ENCODE measurements at regions not wholly inside any gene's neighbourhood (a gene's known extent, or its start where the extent isn't known, plus 50 kb on each side); places are given as distances from the start of the nearest gene placed in this dataset.
A peak's percentile ranks its signal among the peaks of the same experiment; 100 is the strongest.

DNA sequence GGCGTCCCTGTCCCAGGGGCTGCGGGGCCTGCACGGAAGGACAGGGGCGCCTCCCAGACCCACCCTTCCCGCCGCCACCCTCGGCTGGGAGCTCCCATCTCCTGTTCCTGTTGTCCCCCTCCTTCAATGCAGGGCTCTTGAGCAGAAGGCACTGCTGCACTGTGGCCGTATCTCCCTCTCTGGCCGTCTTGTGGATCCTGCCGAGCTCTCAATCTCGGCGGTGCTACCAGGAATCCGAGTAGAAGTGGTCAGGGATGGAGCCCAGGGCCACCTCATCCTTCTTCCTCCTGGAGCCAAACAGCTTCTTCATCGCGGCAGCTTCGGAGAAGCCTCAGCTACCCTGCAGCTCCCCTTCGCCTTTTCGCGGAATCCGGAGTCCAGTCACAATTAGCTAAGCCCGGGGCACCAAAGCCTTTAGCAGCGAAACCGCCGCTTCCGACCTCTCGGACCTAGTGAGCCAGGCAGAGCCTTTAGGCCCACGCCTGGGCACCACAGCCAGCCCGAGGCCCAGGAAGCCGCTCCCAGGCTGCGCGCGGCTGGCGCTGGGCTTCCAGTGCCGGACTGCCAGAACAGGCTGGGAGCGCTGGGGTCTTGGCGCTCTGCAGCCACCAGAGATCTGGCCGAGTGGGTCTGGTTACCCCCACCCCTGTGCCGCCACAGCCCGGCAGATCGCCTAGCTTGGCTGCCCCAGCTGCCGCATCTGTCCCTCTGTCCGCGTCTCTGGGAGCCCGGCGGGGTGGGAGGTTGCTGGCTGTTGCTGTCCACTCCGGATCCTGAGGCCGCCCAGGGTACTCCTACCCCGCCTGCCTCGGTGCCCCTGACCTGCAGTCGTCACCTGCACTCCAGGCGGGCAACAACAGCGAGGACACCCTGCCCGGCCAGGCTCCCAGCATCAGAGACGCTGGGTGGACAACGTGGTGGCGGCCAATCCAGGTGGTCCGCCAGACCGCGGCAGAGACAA lies 69.1 kb downstream of the ASCL4 start:
- H2AK5ac ChIP-seq (ENCODE audit: low read length) = no peak overlapping the region
- H3K4ac ChIP-seq (ENCODE audit: low read depth, low read length) = no peak overlapping the region
- DNase-seq = no peak
- no peak overlapping the region for H3K27ac ChIP-seq (ENCODE audit: low read depth, low read length)
- no peak overlapping the region for H3K14ac ChIP-seq (ENCODE audit: low read length)
- no peak overlapping the region for H2BK12ac ChIP-seq (ENCODE audit: low read length)
- no peaks in the 10 kb centered on the region for H3K79me1 ChIP-seq (ENCODE audit: low read length)
- no peak overlapping the region for H3K9ac ChIP-seq (ENCODE audit: low read length)
- H3K36me3 ChIP-seq (ENCODE audit: control insufficient read depth in 1 of 2, insufficient read depth in 2 of 2, low read length in 2 of 2) = no peaks in the 10 kb centered on the region
- no peak overlapping the region for H4K91ac ChIP-seq (ENCODE audit: low read depth, low read length)
- no peak overlapping the region for H4K8ac ChIP-seq (ENCODE audit: low read depth, low read length)
- peaks cover 31% of the 10 kb centered on the region for H3K27me3 ChIP-seq (ENCODE audit: insufficient read depth, low read length)
- H2AFZ ChIP-seq (ENCODE audit: insufficient read depth, low read length, poor library complexity) = no peak overlapping the region
- peak overlapping the region; percentile 53 for H3K4me3 ChIP-seq (ENCODE audit: low read depth, low read length)
- no CpG with 5 or more reads among the region's 59 CpGs for WGBS (ENCODE audit: extremely low coverage, insufficient coverage, insufficient read length)
- no peaks in the 10 kb centered on the region for H3K79me2 ChIP-seq (ENCODE audit: control insufficient read depth, insufficient read depth, low read length, poor library complexity)
- H4K12ac ChIP-seq (ENCODE audit: low read depth, low read length) = no peak overlapping the region
- H3K23ac ChIP-seq (ENCODE audit: low read length) = no peak overlapping the region
- H3K4me1 ChIP-seq (ENCODE audit: control insufficient read depth in 1 of 2, insufficient read depth in 2 of 2, low read length in 2 of 2) = peaks cover 9% of the 10 kb centered on the region in 2 experiments
- H3K18ac ChIP-seq (ENCODE audit: low read length) = no peak overlapping the region
- no peak overlapping the region for H2BK5ac ChIP-seq (ENCODE audit: low read depth, low read length, poor library complexity)
- H3K4me2 ChIP-seq (ENCODE audit: low read length) = peak overlapping the region; percentile 66
- peaks cover 11% of the 10 kb centered on the region for H3K9me3 ChIP-seq (ENCODE audit: insufficient read depth, low read depth, low read length)
- no peak overlapping the region for H2BK120ac ChIP-seq (ENCODE audit: insufficient read depth, low read length, poor library complexity)

DNA sequence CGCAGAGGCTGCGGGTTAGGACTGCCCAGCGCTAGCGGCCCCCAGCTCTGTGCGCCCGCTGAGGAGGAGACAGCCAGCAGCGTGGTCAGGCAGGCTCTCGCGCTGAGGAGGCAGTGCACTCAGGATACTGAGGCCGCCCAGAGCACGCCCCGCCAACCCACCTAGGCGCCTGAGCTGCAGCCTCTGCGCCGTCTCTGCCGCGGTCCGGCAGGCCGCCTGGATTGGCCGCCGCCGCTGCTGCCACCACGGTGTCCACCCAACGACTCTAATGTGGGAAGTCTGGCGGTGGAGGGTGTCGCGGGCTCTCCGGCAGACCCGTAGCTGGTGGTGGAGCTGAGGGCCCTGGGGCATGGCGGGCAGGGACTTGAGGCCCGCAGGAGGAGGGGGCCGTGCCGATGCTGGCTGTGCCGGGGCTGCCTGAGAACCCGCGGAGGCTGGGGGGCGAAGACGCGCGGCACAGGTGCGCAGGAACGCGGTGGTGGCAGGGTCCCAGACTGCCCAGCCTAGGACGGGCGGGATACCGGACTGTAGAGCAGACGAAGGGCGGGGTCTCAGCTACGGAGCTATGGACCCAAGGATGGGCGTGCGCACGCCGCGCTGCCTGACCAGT lies 69.9 kb downstream of the ASCL4 start:
- Histone ChIP-seq H2BK5ac (ENCODE audit: low read depth, low read length, poor library complexity) (no peak overlapping the region), H2AFZ (ENCODE audit: insufficient read depth, low read length, poor library complexity) (peak overlapping the region; percentile 37), H3K36me3 (ENCODE audit: control insufficient read depth in 1 of 2, insufficient read depth in 2 of 2, low read length in 2 of 2) (no peaks in the 10 kb centered on the region), H3K23ac (ENCODE audit: low read length) (no peak overlapping the region), H3K4me1 (ENCODE audit: control insufficient read depth in 1 of 2, insufficient read depth in 2 of 2, low read length in 2 of 2) (peaks cover 9% of the 10 kb centered on the region in 2 experiments), H3K14ac (ENCODE audit: low read length) (no peak overlapping the region), H3K27ac (ENCODE audit: low read depth, low read length) (no peak overlapping the region), H3K4me2 (ENCODE audit: low read length) (peak overlapping the region; percentile 66), H2BK12ac (ENCODE audit: low read length) (no peak overlapping the region), H2BK120ac (ENCODE audit: insufficient read depth, low read length, poor library complexity) (no peak overlapping the region), H4K91ac (ENCODE audit: low read depth, low read length) (no peak overlapping the region), H3K9ac (ENCODE audit: low read length) (no peak overlapping the region), H3K4ac (ENCODE audit: low read depth, low read length) (no peak overlapping the region), H3K4me3 (ENCODE audit: low read depth, low read length) (peak overlapping the region; percentile 53), H4K12ac (ENCODE audit: low read depth, low read length) (no peak overlapping the region), H2AK5ac (ENCODE audit: low read length) (no peak overlapping the region), H4K8ac (ENCODE audit: low read depth, low read length) (no peak overlapping the region), H3K27me3 (ENCODE audit: insufficient read depth, low read length) (peaks cover 31% of the 10 kb centered on the region), H3K79me2 (ENCODE audit: control insufficient read depth, insufficient read depth, low read length, poor library complexity) (no peaks in the 10 kb centered on the region), H3K79me1 (ENCODE audit: low read length) (no peaks in the 10 kb centered on the region), H3K18ac (ENCODE audit: low read length) (no peak overlapping the region), H3K9me3 (ENCODE audit: insufficient read depth, low read depth, low read length) (peaks cover 11% of the 10 kb centered on the region)
- no peak for DNase-seq
- no CpG with 5 or more reads among the region's 54 CpGs for WGBS (ENCODE audit: extremely low coverage, insufficient coverage, insufficient read length)

DNA sequence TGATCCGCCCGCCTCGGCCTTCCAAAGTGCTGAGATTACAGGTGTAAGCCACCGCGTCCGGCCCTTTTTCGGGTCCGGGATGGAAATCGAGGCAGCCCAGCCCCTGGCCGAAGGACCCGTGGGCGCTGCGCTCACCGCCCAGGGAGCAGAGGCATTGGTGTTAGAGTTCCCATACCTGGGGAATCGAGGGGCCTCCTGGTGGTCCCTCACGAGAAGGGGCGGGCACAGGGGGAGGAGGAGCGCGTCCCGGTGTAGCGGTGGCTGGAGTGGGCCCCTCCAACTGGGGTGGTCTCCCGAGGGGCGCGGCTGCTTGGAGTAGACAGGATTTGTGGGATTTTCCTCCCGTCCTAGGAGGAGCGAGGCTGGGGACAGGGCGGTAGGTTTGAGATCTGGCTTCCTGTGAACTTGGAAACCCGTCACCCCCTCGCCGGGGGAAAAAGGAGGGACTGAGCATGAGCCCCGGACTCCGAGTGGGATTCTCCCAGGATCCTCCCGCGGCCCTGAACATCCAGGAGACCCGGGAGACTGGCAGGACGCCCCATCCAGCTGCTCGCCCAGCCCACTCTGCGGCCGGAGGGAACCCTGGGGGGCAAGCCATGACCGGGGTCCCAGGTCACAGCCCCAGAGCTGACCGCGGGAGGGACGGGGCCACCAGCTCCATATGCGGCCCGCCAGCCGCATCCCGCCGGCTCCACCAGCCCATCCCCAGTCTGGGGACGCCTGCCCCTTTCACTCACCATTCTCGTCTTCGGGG lies 70.9 kb downstream of the ASCL4 start:
- no peak overlapping the region for H4K91ac ChIP-seq (ENCODE audit: low read depth, low read length)
- no peaks in the 10 kb centered on the region for H3K79me2 ChIP-seq (ENCODE audit: control insufficient read depth, insufficient read depth, low read length, poor library complexity)
- no peak overlapping the region for H2BK12ac ChIP-seq (ENCODE audit: low read length)
- H3K9me3 ChIP-seq (ENCODE audit: insufficient read depth, low read depth, low read length) = peaks cover 11% of the 10 kb centered on the region
- H3K4me3 ChIP-seq (ENCODE audit: low read depth, low read length) = no peak overlapping the region
- no peak overlapping the region for H4K8ac ChIP-seq (ENCODE audit: low read depth, low read length)
- H3K27ac ChIP-seq (ENCODE audit: low read depth, low read length) = no peak overlapping the region
- H2AK5ac ChIP-seq (ENCODE audit: low read length) = no peak overlapping the region
- H3K14ac ChIP-seq (ENCODE audit: low read length) = no peak overlapping the region
- H4K12ac ChIP-seq (ENCODE audit: low read depth, low read length) = no peak overlapping the region
- no peaks in the 10 kb centered on the region for H3K79me1 ChIP-seq (ENCODE audit: low read length)
- H2AFZ ChIP-seq (ENCODE audit: insufficient read depth, low read length, poor library complexity) = no peak overlapping the region
- no peaks in the 10 kb centered on the region for H3K36me3 ChIP-seq (ENCODE audit: control insufficient read depth in 1 of 2, insufficient read depth in 2 of 2, low read length in 2 of 2)
- no peak overlapping the region for H3K4ac ChIP-seq (ENCODE audit: low read depth, low read length)
- no peak overlapping the region for H3K18ac ChIP-seq (ENCODE audit: low read length)
- no peak overlapping the region for H2BK120ac ChIP-seq (ENCODE audit: insufficient read depth, low read length, poor library complexity)
- H3K4me2 ChIP-seq (ENCODE audit: low read length) = no peak overlapping the region
- no peak overlapping the region for H3K23ac ChIP-seq (ENCODE audit: low read length)
- peaks cover 31% of the 10 kb centered on the region for H3K27me3 ChIP-seq (ENCODE audit: insufficient read depth, low read length)
- no peak overlapping the region for H3K9ac ChIP-seq (ENCODE audit: low read length)
- no peak overlapping the region for H2BK5ac ChIP-seq (ENCODE audit: low read depth, low read length, poor library complexity)
- DNase-seq = no peak
- no CpG with 5 or more reads among the region's 51 CpGs for WGBS (ENCODE audit: extremely low coverage, insufficient coverage, insufficient read length)
- H3K4me1 ChIP-seq (ENCODE audit: control insufficient read depth in 1 of 2, insufficient read depth in 2 of 2, low read length in 2 of 2) = peaks cover 9% of the 10 kb centered on the region in 2 experiments

DNA sequence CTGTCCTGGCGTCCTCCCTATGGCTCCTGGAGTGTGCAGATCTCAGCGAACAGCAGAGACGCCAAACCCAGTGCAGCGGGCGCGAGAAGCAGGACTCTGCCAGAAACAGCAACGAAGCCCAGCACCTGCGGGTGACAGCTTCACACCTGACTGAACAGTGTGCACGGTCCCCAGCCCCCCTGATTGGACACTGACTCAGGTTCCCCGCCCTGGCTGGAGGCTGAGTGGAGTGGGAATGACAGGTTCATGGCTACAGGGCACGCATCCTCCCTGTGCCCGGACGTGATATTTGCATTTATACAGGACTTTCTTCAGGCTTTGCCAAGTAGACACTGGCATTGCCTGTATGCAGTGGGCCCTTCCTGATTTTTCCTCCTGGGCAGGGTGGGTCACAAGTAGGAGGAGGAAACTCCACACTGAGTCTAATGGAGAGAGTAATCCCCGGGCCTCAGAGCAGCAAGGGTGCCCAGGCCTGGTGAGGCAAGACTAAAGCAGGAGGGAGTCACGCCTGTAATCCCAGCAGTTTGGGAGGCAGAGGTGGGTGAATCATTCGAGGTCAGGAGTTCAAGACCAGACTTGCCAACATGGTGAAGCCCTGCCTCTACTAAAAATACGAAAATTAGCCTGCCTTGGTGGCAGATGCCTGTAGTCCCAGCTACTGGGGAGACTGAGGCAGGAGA lies 71.6 kb downstream of the ASCL4 start:
- Histone ChIP-seq H3K27me3 (ENCODE audit: insufficient read depth, low read length) (peaks cover 31% of the 10 kb centered on the region), H3K14ac (ENCODE audit: low read length) (no peak overlapping the region), H2BK5ac (ENCODE audit: low read depth, low read length, poor library complexity) (no peak overlapping the region), H3K27ac (ENCODE audit: low read depth, low read length) (no peak overlapping the region), H3K9ac (ENCODE audit: low read length) (no peak overlapping the region), H2BK12ac (ENCODE audit: low read length) (no peak overlapping the region), H3K79me2 (ENCODE audit: control insufficient read depth, insufficient read depth, low read length, poor library complexity) (no peaks in the 10 kb centered on the region), H2BK120ac (ENCODE audit: insufficient read depth, low read length, poor library complexity) (no peak overlapping the region), H3K4me3 (ENCODE audit: low read depth, low read length) (no peak overlapping the region), H4K12ac (ENCODE audit: low read depth, low read length) (no peak overlapping the region), H3K4me2 (ENCODE audit: low read length) (no peak overlapping the region), H4K91ac (ENCODE audit: low read depth, low read length) (no peak overlapping the region), H3K79me1 (ENCODE audit: low read length) (no peaks in the 10 kb centered on the region), H4K8ac (ENCODE audit: low read depth, low read length) (no peak overlapping the region), H2AK5ac (ENCODE audit: low read length) (no peak overlapping the region), H3K18ac (ENCODE audit: low read length) (no peak overlapping the region), H3K4me1 (ENCODE audit: control insufficient read depth in 1 of 2, insufficient read depth in 2 of 2, low read length in 2 of 2) (peaks cover 9% of the 10 kb centered on the region in 2 experiments), H3K4ac (ENCODE audit: low read depth, low read length) (no peak overlapping the region), H2AFZ (ENCODE audit: insufficient read depth, low read length, poor library complexity) (no peak overlapping the region), H3K9me3 (ENCODE audit: insufficient read depth, low read depth, low read length) (peaks cover 11% of the 10 kb centered on the region), H3K23ac (ENCODE audit: low read length) (no peak overlapping the region), H3K36me3 (ENCODE audit: control insufficient read depth in 1 of 2, insufficient read depth in 2 of 2, low read length in 2 of 2) (no peaks in the 10 kb centered on the region)
- DNase-seq = no peak
- no CpG with 5 or more reads among the region's 17 CpGs for WGBS (ENCODE audit: extremely low coverage, insufficient coverage, insufficient read length)

All from trophoblast cell (in vitro differentiated cells and primary cell).